OCI-LY1 (cell line): ENCODE measurements at regions not wholly inside any gene's neighbourhood (a gene's known extent, or its start where the extent isn't known, plus 50 kb on each side); places are given as distances from the start of the nearest gene placed in this dataset.

Experiments
- CTCF ChIP-seq: fragments of 200-600 bp; sonication (generic), shearing (Covaris generic); IDR thresholded peaks from 2 replicates; pipeline ENCODE4 v1.5.1; 2017; ENCODE audit warnings: mild to moderate bottlenecking, antibody characterized with exemption, low read length, moderate library complexity, mixed read lengths
- EZH2 ChIP-seq: fragments of 200-600 bp; sonication (generic), shearing (Covaris generic); IDR thresholded peaks from 2 replicates; pipeline ENCODE4 v1.8.0; 2017; ENCODE audit warnings: borderline replicate concordance, mixed run types, mild to moderate bottlenecking, antibody characterized with exemption, low read length, moderate library complexity, mixed read lengths

GRCh38 chr9:8206720-8207119 is 407.1 kb upstream of the DMAC1 start:
- no peak for TF ChIP-seq CTCF
- no peak for TF ChIP-seq EZH2
